SK-N-MC (cell line): ENCODE measurements at regions not wholly inside any gene's neighbourhood (a gene's known extent, or its start where the extent isn't known, plus 50 kb on each side); places are given as distances from the start of the nearest gene placed in this dataset.

ENCODE experiments used
- EZH2 ChIP-seq: fragments of 200-600 bp; sonication (generic); IDR thresholded peaks from one replicate; pipeline ENCODE4 v1.6.1; 2017; ENCODE audit warnings: antibody characterized with exemption
- FOXP2 ChIP-seq: optimal IDR thresholded peaks from 2 replicates; pipeline ENCODE3; 2011; ENCODE audit warnings: mild to moderate bottlenecking, moderate library complexity; ENCODE audit not compliant: insufficient read depth; ENCODE audit errors: extremely low read length, control extremely low read depth
- POLR2AphosphoS5 ChIP-seq: IDR thresholded peaks from 2 replicates; pipeline ENCODE4 v1.6.1; 2012; ENCODE audit warnings: mild to moderate bottlenecking, low read depth, low read length, borderline replicate concordance

- no peak for TF ChIP-seq EZH2
- TF ChIP-seq POLR2AphosphoS5 = no peak
- no peak for TF ChIP-seq FOXP2
Observed at GRCh38 chr9:16082796-16083195, 530.0 kb downstream of the CCDC171 start.
